ENCODE measurements at regions not wholly inside any gene's neighbourhood (a gene's known extent, or its start where the extent isn't known, plus 50 kb on each side); places are given as distances from the start of the nearest gene placed in this dataset.
"Not testable (repeated sequence)": the region's sequence is repeated elsewhere in the genome, so short reads cannot be mapped to it uniquely, and the experiment has no call there.

DNA sequence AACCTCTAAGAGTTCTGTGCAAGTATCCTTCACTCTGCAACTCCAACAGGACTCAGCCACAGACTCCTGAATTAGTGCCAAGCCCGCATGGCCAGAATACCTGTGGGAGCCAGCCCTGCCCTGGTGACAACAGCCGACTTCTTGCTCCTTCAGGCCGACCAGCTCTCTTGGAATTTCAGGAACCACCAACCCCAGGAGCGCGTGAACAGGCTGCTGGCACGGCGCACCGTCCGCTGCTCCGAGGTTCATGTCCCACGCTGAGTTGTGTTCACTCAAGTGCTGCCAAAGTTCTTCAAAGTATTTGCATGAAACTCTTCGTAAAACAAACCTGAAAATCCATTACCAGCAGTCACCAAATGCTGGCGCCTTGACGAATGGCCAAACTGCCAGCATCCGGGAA, 232.8 kb downstream of the NR2F1-AS1 start:
- H3K4me3 Mint-ChIP-seq = no peak overlapping the region
- H3K9me3 ChIP-seq (ENCODE audit: control extremely low read depth in 1 of 3, control insufficient read depth in 2 of 3, insufficient read depth in 1 of 3, low read length in 2 of 3) = peaks cover 0 to 13% (median 0%) of the 10 kb centered on the region in 3 donors
- no peak overlapping the region for H3K4me2 ChIP-seq (replicated peaks; ENCODE audit: low read depth, low read length, poor library complexity, severe bottlenecking)
- no peak for DNase-seq
- no peaks in the 10 kb centered on the region for H3K79me2 ChIP-seq (ENCODE audit: control insufficient read depth, insufficient read depth, low read length)
- no peaks in the 10 kb centered on the region for H3K4me1 ChIP-seq (ENCODE audit: control insufficient read depth in 2 of 2, insufficient read depth in 2 of 2, low read length in 2 of 2)
- H3K9ac ChIP-seq (ENCODE audit: low read length) = no peak overlapping the region
- POLR2A ChIA-PET = no interaction called here
- no peaks in the 10 kb centered on the region for H4K20me1 ChIP-seq (ENCODE audit: control insufficient read depth, insufficient read depth, low read length, poor library complexity, severe bottlenecking)
- no peaks in the 10 kb centered on the region for H3K27me3 Mint-ChIP-seq
- H3K9me3 Mint-ChIP-seq (ENCODE audit: insufficient read depth) = no peaks in the 10 kb centered on the region
- H3K27me3 ChIP-seq (replicated peaks in 1 of 4; ENCODE audit: control extremely low read depth in 1 of 4, control insufficient read depth in 3 of 4, insufficient read depth in 4 of 4, low read length in 3 of 4) = no peaks in the 10 kb centered on the region
- no peak for TF ChIP-seq EZH2 (IDR thresholded peaks at IDR 0.05; ENCODE audit: borderline replicate concordance, insufficient read depth, low read depth, low read length, poor library complexity, severe bottlenecking)
- TF ChIP-seq, protein P1, sequence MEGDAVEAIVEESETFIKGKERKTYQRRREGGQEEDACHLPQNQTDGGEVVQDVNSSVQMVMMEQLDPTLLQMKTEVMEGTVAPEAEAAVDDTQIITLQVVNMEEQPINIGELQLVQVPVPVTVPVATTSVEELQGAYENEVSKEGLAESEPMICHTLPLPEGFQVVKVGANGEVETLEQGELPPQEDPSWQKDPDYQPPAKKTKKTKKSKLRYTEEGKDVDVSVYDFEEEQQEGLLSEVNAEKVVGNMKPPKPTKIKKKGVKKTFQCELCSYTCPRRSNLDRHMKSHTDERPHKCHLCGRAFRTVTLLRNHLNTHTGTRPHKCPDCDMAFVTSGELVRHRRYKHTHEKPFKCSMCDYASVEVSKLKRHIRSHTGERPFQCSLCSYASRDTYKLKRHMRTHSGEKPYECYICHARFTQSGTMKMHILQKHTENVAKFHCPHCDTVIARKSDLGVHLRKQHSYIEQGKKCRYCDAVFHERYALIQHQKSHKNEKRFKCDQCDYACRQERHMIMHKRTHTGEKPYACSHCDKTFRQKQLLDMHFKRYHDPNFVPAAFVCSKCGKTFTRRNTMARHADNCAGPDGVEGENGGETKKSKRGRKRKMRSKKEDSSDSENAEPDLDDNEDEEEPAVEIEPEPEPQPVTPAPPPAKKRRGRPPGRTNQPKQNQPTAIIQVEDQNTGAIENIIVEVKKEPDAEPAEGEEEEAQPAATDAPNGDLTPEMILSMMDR (IDR thresholded peaks at IDR 0.05) = no peak
- no peak overlapping the region for H3K27ac ChIP-seq (ENCODE audit: low read length in 2 of 2)
- H2AFZ ChIP-seq (ENCODE audit: insufficient read depth, low read depth, low read length, poor library complexity, severe bottlenecking) = no peak overlapping the region
- no peak overlapping the region for H3K27ac Mint-ChIP-seq
- no peaks in the 10 kb centered on the region for H3K4me1 Mint-ChIP-seq
- CTCF ChIA-PET = no interaction called here
- no peak overlapping the region for H3K4me3 ChIP-seq (ENCODE audit: control extremely low read depth in 1 of 5, extremely low read depth in 1 of 5, insufficient read depth in 1 of 5, low read depth in 2 of 5, low read length in 4 of 5)
- no peaks in the 10 kb centered on the region for H3K36me3 ChIP-seq (replicated peaks in 1 of 2; ENCODE audit: control extremely low read depth in 1 of 2, control insufficient read depth in 1 of 2, extremely low read depth in 1 of 2, insufficient read depth in 2 of 2, low read length in 1 of 2)
- intact Hi-C loops (cut with micrococcal nuclease) = no loop called here
- no peak for ATAC-seq (ENCODE audit: low read depth)
- 89% methylated on average over 15 of the region's 15 CpGs for WGBS (ENCODE audit: insufficient coverage)

DNA sequence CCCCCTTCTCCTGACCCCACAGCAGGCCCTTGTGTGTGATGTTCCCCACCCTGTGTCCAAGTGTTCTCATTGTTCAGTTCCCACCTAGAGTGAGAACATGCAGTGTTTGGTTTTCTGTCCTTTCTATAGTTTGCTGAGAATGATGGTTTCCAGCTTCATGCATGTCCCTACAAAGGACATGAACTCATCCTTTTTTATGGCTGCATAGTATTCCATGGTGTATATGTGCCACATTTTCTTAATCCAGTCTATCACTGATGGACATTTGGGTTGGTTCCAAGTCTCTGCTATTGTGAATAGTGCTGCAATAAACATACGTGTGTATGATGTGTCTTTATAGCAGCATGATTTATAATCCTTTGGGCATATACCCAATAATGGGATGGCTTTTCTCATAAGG, 234.2 kb downstream of the NR2F1-AS1 start:
- H3K27ac ChIP-seq (ENCODE audit: low read length in 2 of 2); ATAC-seq (ENCODE audit: low read depth); H3K4me1 ChIP-seq (ENCODE audit: control insufficient read depth in 2 of 2, insufficient read depth in 2 of 2, low read length in 2 of 2); H3K27me3 Mint-ChIP-seq; H3K4me3 Mint-ChIP-seq; H3K4me3 ChIP-seq (ENCODE audit: control extremely low read depth in 1 of 5, extremely low read depth in 1 of 5, insufficient read depth in 1 of 5, low read depth in 2 of 5, low read length in 4 of 5); H3K9me3 Mint-ChIP-seq (ENCODE audit: insufficient read depth); POLR2A ChIA-PET; H3K27me3 ChIP-seq (replicated peaks in 1 of 4; ENCODE audit: control extremely low read depth in 1 of 4, control insufficient read depth in 3 of 4, insufficient read depth in 4 of 4, low read length in 3 of 4); H3K9ac ChIP-seq (ENCODE audit: low read length); CTCF ChIA-PET; H4K20me1 ChIP-seq (ENCODE audit: control insufficient read depth, insufficient read depth, low read length, poor library complexity, severe bottlenecking); H3K79me2 ChIP-seq (ENCODE audit: control insufficient read depth, insufficient read depth, low read length); H3K4me2 ChIP-seq (replicated peaks; ENCODE audit: low read depth, low read length, poor library complexity, severe bottlenecking); H2AFZ ChIP-seq (ENCODE audit: insufficient read depth, low read depth, low read length, poor library complexity, severe bottlenecking); intact Hi-C loops (cut with micrococcal nuclease); H3K36me3 ChIP-seq (replicated peaks in 1 of 2; ENCODE audit: control extremely low read depth in 1 of 2, control insufficient read depth in 1 of 2, extremely low read depth in 1 of 2, insufficient read depth in 2 of 2, low read length in 1 of 2); H3K4me1 Mint-ChIP-seq; DNase-seq; H3K27ac Mint-ChIP-seq: not testable (repeated sequence)
- peaks cover 0 to 13% (median 0%) of the 10 kb centered on the region in 3 donors for H3K9me3 ChIP-seq (ENCODE audit: control extremely low read depth in 1 of 3, control insufficient read depth in 2 of 3, insufficient read depth in 1 of 3, low read length in 2 of 3)
- 100% methylated on average over 1 of the region's 1 CpG for WGBS (ENCODE audit: insufficient coverage)

Measured in B cell (primary cell).